ENCODE measurements at regions not wholly inside any gene's neighbourhood (a gene's known extent, or its start where the extent isn't known, plus 50 kb on each side); places are given as distances from the start of the nearest gene placed in this dataset.

- TF ChIP-seq CTCF (IDR thresholded peaks at IDR 0.05; ENCODE audit: extremely low read depth in 1 of 2, insufficient read depth in 1 of 2, low read depth in 1 of 2, low read length in 2 of 2) (no peak), EZH2 (IDR thresholded peaks at IDR 0.05; ENCODE audit: borderline replicate concordance, low read depth, low read length, severe bottlenecking) (no peak), FOS (IDR thresholded peaks at IDR 0.05; ENCODE audit: borderline replicate concordance, insufficient read depth, low read length) (no peak), POLR2AphosphoS5 (IDR thresholded peaks at IDR 0.05; ENCODE audit: insufficient read depth, low read depth, low read length) (no peak), MAX (IDR thresholded peaks at IDR 0.05; ENCODE audit: insufficient read depth, insufficient read length) (no peak), POLR2A (IDR thresholded peaks at IDR 0.05; ENCODE audit: low read depth, low read length) (no peak), MYC (IDR thresholded peaks at IDR 0.05; ENCODE audit: low read depth, low read length) (no peak), JUN (IDR thresholded peaks at IDR 0.05; ENCODE audit: borderline replicate concordance, insufficient read depth, insufficient read length, low read depth) (no peak), GATA2 (IDR thresholded peaks at IDR 0.05; ENCODE audit: insufficient read depth, insufficient read length, low read depth, low read length) (no peak)
Measured at GRCh38 chr9:96149533-96150280, 152.3 kb downstream of the HSD17B3 start.

All from endothelial cell of umbilical vein (primary cell).